ENCODE measurements at regions not wholly inside any gene's neighbourhood (a gene's known extent, or its start where the extent isn't known, plus 50 kb on each side); places are given as distances from the start of the nearest gene placed in this dataset.

- no peak for TF ChIP-seq USF2 (IDR thresholded peaks at IDR 0.05; ENCODE audit: borderline replicate concordance, low read depth, low read length)
- no peak for TF ChIP-seq USF1 (IDR thresholded peaks at IDR 0.05; ENCODE audit: borderline replicate concordance, low read depth)
- TF ChIP-seq EZH2phosphoT487 (IDR thresholded peaks at IDR 0.05; ENCODE audit: borderline replicate concordance, low read depth), result no peak
- no peak for TF ChIP-seq MXI1 (IDR thresholded peaks at IDR 0.05; ENCODE audit: low read depth, low read length)
These were observed 439.1 kb downstream of the GRB14 start (continued) for GRCh38 chr2:164182116-164182627.

- Histone ChIP-seq H4K20me1 (ENCODE audit: insufficient read depth) (no peaks in the 10 kb centered on the region), H3K27me3 (ENCODE audit: insufficient read depth) (no peaks in the 10 kb centered on the region), H3K9me2 (no peaks in the 10 kb centered on the region), H3K4me2 (no peak overlapping the region), H3K4me3 (ENCODE audit: low read depth in 2 of 2, low read length in 1 of 2) (no peak overlapping the region), H2AFZ (ENCODE audit: low read depth) (no peak overlapping the region), H3K79me2 (ENCODE audit: insufficient read depth) (no peaks in the 10 kb centered on the region), H3K27ac (ENCODE audit: low read depth in 2 of 2, low read length in 1 of 2) (no peak overlapping the region), H3K36me3 (replicated peaks in 1 of 2; ENCODE audit: control insufficient read depth in 1 of 2, insufficient read depth in 2 of 2, low read length in 1 of 2) (no peaks in the 10 kb centered on the region), H3K4me1 (ENCODE audit: control insufficient read depth in 1 of 2, insufficient read depth in 2 of 2, low read depth in 1 of 2, low read length in 1 of 2) (no peaks in the 10 kb centered on the region), H3K9ac (no peak overlapping the region), H3K9me3 (no peaks in the 10 kb centered on the region), H3F3A (replicated peaks; ENCODE audit: insufficient read depth) (no peaks in the 10 kb centered on the region)
- POLR2A ChIA-PET, result no interaction called here
- CTCF ChIA-PET, result interaction anchor here (1.6 kb wide), 1 partner anchor 10 kb away, joined by 4 read pairs; no protein-coding TSS in a partner anchor
- no peak for TF ChIP-seq RXRA (IDR thresholded peaks at IDR 0.05; ENCODE audit: borderline replicate concordance, low read depth)
- 31% methylated on average over 3 of the region's 3 CpGs for WGBS (ENCODE audit: low lambda C conversion rate)
- no peak for DNase-seq
These were observed 442.3 kb downstream of the GRB14 start for GRCh38 chr2:164178835-164179465.

GRCh38 chr2:164164602-164165001 is 428.8 kb upstream of the FIGN start:
- no peak overlapping the region for H2AFZ ChIP-seq (ENCODE audit: low read depth)
- no peaks in the 10 kb centered on the region for H3K9me2 ChIP-seq
- no peak overlapping the region for H3K27ac ChIP-seq (ENCODE audit: low read depth in 2 of 2, low read length in 1 of 2)
- no peaks in the 10 kb centered on the region for H3K9me3 ChIP-seq
- H3K4me1 ChIP-seq (ENCODE audit: control insufficient read depth in 1 of 2, insufficient read depth in 2 of 2, low read depth in 1 of 2, low read length in 1 of 2), result no peaks in the 10 kb centered on the region
- H3K36me3 ChIP-seq (replicated peaks in 1 of 2; ENCODE audit: control insufficient read depth in 1 of 2, insufficient read depth in 2 of 2, low read length in 1 of 2), result no peaks in the 10 kb centered on the region
- no peak for DNase-seq
- no peaks in the 10 kb centered on the region for H3K27me3 ChIP-seq (ENCODE audit: insufficient read depth)
- CTCF ChIA-PET, result no interaction called here
- no peaks in the 10 kb centered on the region for H4K20me1 ChIP-seq (ENCODE audit: insufficient read depth)
- H3K4me3 ChIP-seq (ENCODE audit: low read depth in 2 of 2, low read length in 1 of 2), result no peak overlapping the region
- H3K79me2 ChIP-seq (ENCODE audit: insufficient read depth), result no peaks in the 10 kb centered on the region
- 90% methylated on average over 8 of the region's 8 CpGs for WGBS (ENCODE audit: low lambda C conversion rate)
- H3K4me2 ChIP-seq, result no peak overlapping the region
- H3F3A ChIP-seq (replicated peaks; ENCODE audit: insufficient read depth), result no peaks in the 10 kb centered on the region
- POLR2A ChIA-PET, result no interaction called here
- no peak overlapping the region for H3K9ac ChIP-seq
- TF ChIP-seq FOXJ3 (CRISPR knock-in tag; IDR thresholded peaks at IDR 0.05) (no peak), GATA2 (CRISPR knock-in tag; IDR thresholded peaks at IDR 0.05) (no peak), TEAD4 (IDR thresholded peaks at IDR 0.05; ENCODE audit: borderline replicate concordance, insufficient read depth) (no peak), FOSL2 (IDR thresholded peaks at IDR 0.05; ENCODE audit: borderline replicate concordance, low read depth) (no peak), ELF1 (IDR thresholded peaks at IDR 0.05) (no peak), MXI1 (IDR thresholded peaks at IDR 0.05; ENCODE audit: low read depth, low read length) (no peak), IRF3 (IDR thresholded peaks at IDR 0.05; ENCODE audit: low read depth, low read length) (no peak), RXRA (IDR thresholded peaks at IDR 0.05; ENCODE audit: borderline replicate concordance, low read depth) (no peak), SMC3 (IDR thresholded peaks at IDR 0.05; ENCODE audit: low read depth, low read length) (no peak), SIN3A (IDR thresholded peaks at IDR 0.05; ENCODE audit: borderline replicate concordance, low read depth, low read length) (no peak), USF1 (IDR thresholded peaks at IDR 0.05; ENCODE audit: borderline replicate concordance, low read depth) (no peak), REST (IDR thresholded peaks at IDR 0.05; ENCODE audit: low read depth, low read length) (no peak), JUND (IDR thresholded peaks at IDR 0.05) (no peak), GABPA (IDR thresholded peaks at IDR 0.05; ENCODE audit: low read depth) (no peak)

Data from SK-N-SH (cell line).